Activated CD8-positive, alpha-beta memory T cell treated with anti-CD3 and anti-CD28 coated beads, Interleukin-2, amount 50 U/mL, for 48 hours (primary cell): ENCODE measurements at regions not wholly inside any gene's neighbourhood (a gene's known extent, or its start where the extent isn't known, plus 50 kb on each side); places are given as distances from the start of the nearest gene placed in this dataset.
"Not testable (repeated sequence)": the region's sequence is repeated elsewhere in the genome, so short reads cannot be mapped to it uniquely, and the experiment has no call there.

Experiments
- DNase-seq: peaks from one replicate; pipeline ENCODE4 v3.0.0-alpha.2; 2020

GRCh38 chr2:134039912-134040581 lies 213.8 kb upstream of the MGAT5 start:
- DNase-seq, result no peak

GRCh38 chr2:134040626-134041172 lies 213.2 kb upstream of the MGAT5 start:
- not testable (repeated sequence) for DNase-seq

- no peak for DNase-seq
These were observed 212.0 kb upstream of the MGAT5 start for GRCh38 chr2:134041877-134042276.

- DNase-seq, result not testable (repeated sequence)
These were observed 210.8 kb upstream of the MGAT5 start for GRCh38 chr2:134043028-134043427.

GRCh38 chr2:134052173-134052572 lies 201.7 kb upstream of the MGAT5 start:
- no peak for DNase-seq

- DNase-seq, result no peak
These were observed 197.7 kb upstream of the MGAT5 start for GRCh38 chr2:134056173-134056572.

GRCh38 chr2:134061066-134061465 lies 192.8 kb upstream of the MGAT5 start:
- not testable (repeated sequence) for DNase-seq

GRCh38 chr2:134062235-134062634 lies 191.6 kb upstream of the MGAT5 start:
- DNase-seq, result not testable (repeated sequence)

GRCh38 chr2:134063916-134064315 lies 190.0 kb upstream of the MGAT5 start:
- not testable (repeated sequence) for DNase-seq

- no peak for DNase-seq
These were observed 183.6 kb upstream of the MGAT5 start for GRCh38 chr2:134070281-134070741.

- DNase-seq, result no peak
These were observed 181.5 kb upstream of the MGAT5 start for GRCh38 chr2:134072341-134072740.

GRCh38 chr2:134073023-134073422 lies 180.8 kb upstream of the MGAT5 start:
- no peak for DNase-seq

- DNase-seq, result no peak
These were observed 179.3 kb upstream of the MGAT5 start for GRCh38 chr2:134074619-134075018.

- DNase-seq, result no peak
These were observed 178.7 kb upstream of the MGAT5 start for GRCh38 chr2:134075204-134075603.

GRCh38 chr2:134078354-134078753 lies 175.5 kb upstream of the MGAT5 start:
- no peak for DNase-seq

GRCh38 chr2:134079373-134079772 lies 174.5 kb upstream of the MGAT5 start:
- DNase-seq, result no peak

GRCh38 chr2:134080386-134081089 lies 173.3 kb upstream of the MGAT5 start:
- no peak for DNase-seq

- no peak for DNase-seq
These were observed 172.5 kb upstream of the MGAT5 start for GRCh38 chr2:134081238-134081938.

- no peak for DNase-seq
These were observed 170.3 kb upstream of the MGAT5 start for GRCh38 chr2:134083548-134083947.

- DNase-seq, result no peak
These were observed 167.2 kb upstream of the MGAT5 start for GRCh38 chr2:134086594-134087219.

GRCh38 chr2:134087371-134087921 lies 166.4 kb upstream of the MGAT5 start:
- no peak for DNase-seq

- DNase-seq, result no peak
These were observed 164.4 kb upstream of the MGAT5 start for GRCh38 chr2:134089454-134089853.

GRCh38 chr2:134097740-134098139 lies 156.1 kb upstream of the MGAT5 start:
- DNase-seq, result no peak
